ENCODE measurements at regions not wholly inside any gene's neighbourhood (a gene's known extent, or its start where the extent isn't known, plus 50 kb on each side); places are given as distances from the start of the nearest gene placed in this dataset.

- Histone ChIP-seq H3K27ac (ENCODE audit: low read depth, low read length) (no peak overlapping the region), H3K9ac (ENCODE audit: low read depth in 1 of 2, low read length in 2 of 2) (no peak overlapping the region), H3K9me3 (ENCODE audit: control insufficient read depth in 1 of 2, low read length in 2 of 2) (peaks cover 0 to 4% of the 10 kb centered on the region in 2 donors), H3K36me3 (ENCODE audit: control insufficient read depth in 1 of 2, insufficient read depth in 2 of 2, low read length in 2 of 2) (no peaks in the 10 kb centered on the region), H3K4me1 (ENCODE audit: control insufficient read depth in 1 of 2, insufficient read depth in 2 of 2, low read length in 2 of 2) (no peaks in the 10 kb centered on the region), H3K4me3 (ENCODE audit: low read depth in 1 of 2, low read length in 2 of 2) (no peak overlapping the region), H3K27me3 (ENCODE audit: control insufficient read depth in 1 of 2, insufficient read depth in 2 of 2, low read length in 2 of 2) (no peaks in the 10 kb centered on the region)
Observed at GRCh38 chr9:38263532-38263931, 129.0 kb upstream of the ALDH1B1 start.

GRCh38 chr9:38259519-38260218 is 132.8 kb upstream of the ALDH1B1 start:
- Histone ChIP-seq H3K36me3 (ENCODE audit: control insufficient read depth in 1 of 2, insufficient read depth in 2 of 2, low read length in 2 of 2) (no peaks in the 10 kb centered on the region), H3K4me3 (ENCODE audit: low read depth in 1 of 2, low read length in 2 of 2) (no peak overlapping the region), H3K4me1 (ENCODE audit: control insufficient read depth in 1 of 2, insufficient read depth in 2 of 2, low read length in 2 of 2) (no peaks in the 10 kb centered on the region), H3K27me3 (ENCODE audit: control insufficient read depth in 1 of 2, insufficient read depth in 2 of 2, low read length in 2 of 2) (no peaks in the 10 kb centered on the region), H3K9me3 (ENCODE audit: control insufficient read depth in 1 of 2, low read length in 2 of 2) (no peaks in the 10 kb centered on the region), H3K9ac (ENCODE audit: low read depth in 1 of 2, low read length in 2 of 2) (no peak overlapping the region), H3K27ac (ENCODE audit: low read depth, low read length) (no peak overlapping the region)

GRCh38 chr9:38259056-38259455 is 133.4 kb upstream of the ALDH1B1 start:
- H3K36me3 ChIP-seq (ENCODE audit: control insufficient read depth in 1 of 2, insufficient read depth in 2 of 2, low read length in 2 of 2) = no peaks in the 10 kb centered on the region
- H3K4me3 ChIP-seq (ENCODE audit: low read depth in 1 of 2, low read length in 2 of 2) = no peak overlapping the region
- H3K4me1 ChIP-seq (ENCODE audit: control insufficient read depth in 1 of 2, insufficient read depth in 2 of 2, low read length in 2 of 2) = no peaks in the 10 kb centered on the region

GRCh38 chr9:38257626-38258215 is 134.8 kb upstream of the ALDH1B1 start:
- H3K27me3 ChIP-seq (ENCODE audit: control insufficient read depth in 1 of 2, insufficient read depth in 2 of 2, low read length in 2 of 2) = no peaks in the 10 kb centered on the region
- no peak overlapping the region for H3K27ac ChIP-seq (ENCODE audit: low read depth, low read length)
- no peak overlapping the region for H3K4me3 ChIP-seq (ENCODE audit: low read depth in 1 of 2, low read length in 2 of 2)
- H3K9me3 ChIP-seq (ENCODE audit: control insufficient read depth in 1 of 2, low read length in 2 of 2) = no peaks in the 10 kb centered on the region
- no peaks in the 10 kb centered on the region for H3K4me1 ChIP-seq (ENCODE audit: control insufficient read depth in 1 of 2, insufficient read depth in 2 of 2, low read length in 2 of 2)
- no peaks in the 10 kb centered on the region for H3K36me3 ChIP-seq (ENCODE audit: control insufficient read depth in 1 of 2, insufficient read depth in 2 of 2, low read length in 2 of 2)
- no peak overlapping the region for H3K9ac ChIP-seq (ENCODE audit: low read depth in 1 of 2, low read length in 2 of 2)

More at GRCh38 chr9:38259056-38259455, 133.4 kb upstream of the ALDH1B1 start:
- no peaks in the 10 kb centered on the region for H3K9me3 ChIP-seq (ENCODE audit: control insufficient read depth in 1 of 2, low read length in 2 of 2)
- no peak overlapping the region for H3K27ac ChIP-seq (ENCODE audit: low read depth, low read length)
- H3K9ac ChIP-seq (ENCODE audit: low read depth in 1 of 2, low read length in 2 of 2) = no peak overlapping the region
- H3K27me3 ChIP-seq (ENCODE audit: control insufficient read depth in 1 of 2, insufficient read depth in 2 of 2, low read length in 2 of 2) = no peaks in the 10 kb centered on the region

- no peak overlapping the region for H3K4me3 ChIP-seq (ENCODE audit: low read depth in 1 of 2, low read length in 2 of 2)
- no peaks in the 10 kb centered on the region for H3K4me1 ChIP-seq (ENCODE audit: control insufficient read depth in 1 of 2, insufficient read depth in 2 of 2, low read length in 2 of 2)
- no peaks in the 10 kb centered on the region for H3K27me3 ChIP-seq (ENCODE audit: control insufficient read depth in 1 of 2, insufficient read depth in 2 of 2, low read length in 2 of 2)
- H3K36me3 ChIP-seq (ENCODE audit: control insufficient read depth in 1 of 2, insufficient read depth in 2 of 2, low read length in 2 of 2) = no peaks in the 10 kb centered on the region
- no peaks in the 10 kb centered on the region for H3K9me3 ChIP-seq (ENCODE audit: control insufficient read depth in 1 of 2, low read length in 2 of 2)
- H3K9ac ChIP-seq (ENCODE audit: low read depth in 1 of 2, low read length in 2 of 2) = no peak overlapping the region
- no peak overlapping the region for H3K27ac ChIP-seq (ENCODE audit: low read depth, low read length)
Observed at GRCh38 chr9:38256461-38256860, 136.0 kb upstream of the ALDH1B1 start.

GRCh38 chr9:38255599-38255998 is 136.9 kb upstream of the ALDH1B1 start:
- H3K27me3 ChIP-seq (ENCODE audit: control insufficient read depth in 1 of 2, insufficient read depth in 2 of 2, low read length in 2 of 2) = no peaks in the 10 kb centered on the region
- no peak overlapping the region for H3K27ac ChIP-seq (ENCODE audit: low read depth, low read length)
- no peaks in the 10 kb centered on the region for H3K36me3 ChIP-seq (ENCODE audit: control insufficient read depth in 1 of 2, insufficient read depth in 2 of 2, low read length in 2 of 2)
- H3K9me3 ChIP-seq (ENCODE audit: control insufficient read depth in 1 of 2, low read length in 2 of 2) = no peaks in the 10 kb centered on the region
- H3K9ac ChIP-seq (ENCODE audit: low read depth in 1 of 2, low read length in 2 of 2) = no peak overlapping the region
- no peaks in the 10 kb centered on the region for H3K4me1 ChIP-seq (ENCODE audit: control insufficient read depth in 1 of 2, insufficient read depth in 2 of 2, low read length in 2 of 2)
- no peak overlapping the region for H3K4me3 ChIP-seq (ENCODE audit: low read depth in 1 of 2, low read length in 2 of 2)

- Histone ChIP-seq H3K4me1 (ENCODE audit: control insufficient read depth in 1 of 2, insufficient read depth in 2 of 2, low read length in 2 of 2) (no peaks in the 10 kb centered on the region), H3K9me3 (ENCODE audit: control insufficient read depth in 1 of 2, low read length in 2 of 2) (no peaks in the 10 kb centered on the region), H3K4me3 (ENCODE audit: low read depth in 1 of 2, low read length in 2 of 2) (no peak overlapping the region), H3K27ac (ENCODE audit: low read depth, low read length) (no peak overlapping the region), H3K36me3 (ENCODE audit: control insufficient read depth in 1 of 2, insufficient read depth in 2 of 2, low read length in 2 of 2) (no peaks in the 10 kb centered on the region), H3K27me3 (ENCODE audit: control insufficient read depth in 1 of 2, insufficient read depth in 2 of 2, low read length in 2 of 2) (no peaks in the 10 kb centered on the region), H3K9ac (ENCODE audit: low read depth in 1 of 2, low read length in 2 of 2) (no peak overlapping the region)
Observed at GRCh38 chr9:38254756-38255155, 137.7 kb upstream of the ALDH1B1 start.

- no peak overlapping the region for H3K27ac ChIP-seq (ENCODE audit: low read depth, low read length)
- no peaks in the 10 kb centered on the region for H3K4me1 ChIP-seq (ENCODE audit: control insufficient read depth in 1 of 2, insufficient read depth in 2 of 2, low read length in 2 of 2)
- no peaks in the 10 kb centered on the region for H3K36me3 ChIP-seq (ENCODE audit: control insufficient read depth in 1 of 2, insufficient read depth in 2 of 2, low read length in 2 of 2)
- no peak overlapping the region for H3K4me3 ChIP-seq (ENCODE audit: low read depth in 1 of 2, low read length in 2 of 2)
- H3K27me3 ChIP-seq (ENCODE audit: control insufficient read depth in 1 of 2, insufficient read depth in 2 of 2, low read length in 2 of 2) = no peaks in the 10 kb centered on the region
- H3K9me3 ChIP-seq (ENCODE audit: control insufficient read depth in 1 of 2, low read length in 2 of 2) = no peaks in the 10 kb centered on the region
- H3K9ac ChIP-seq (ENCODE audit: low read depth in 1 of 2, low read length in 2 of 2) = no peak overlapping the region
Observed at GRCh38 chr9:38254151-38254550, 138.4 kb upstream of the ALDH1B1 start.

- Histone ChIP-seq H3K27me3 (ENCODE audit: control insufficient read depth in 1 of 2, insufficient read depth in 2 of 2, low read length in 2 of 2) (no peaks in the 10 kb centered on the region), H3K4me1 (ENCODE audit: control insufficient read depth in 1 of 2, insufficient read depth in 2 of 2, low read length in 2 of 2) (no peaks in the 10 kb centered on the region), H3K4me3 (ENCODE audit: low read depth in 1 of 2, low read length in 2 of 2) (no peak overlapping the region), H3K9ac (ENCODE audit: low read depth in 1 of 2, low read length in 2 of 2) (no peak overlapping the region), H3K9me3 (ENCODE audit: control insufficient read depth in 1 of 2, low read length in 2 of 2) (no peaks in the 10 kb centered on the region), H3K36me3 (ENCODE audit: control insufficient read depth in 1 of 2, insufficient read depth in 2 of 2, low read length in 2 of 2) (no peaks in the 10 kb centered on the region), H3K27ac (ENCODE audit: low read depth, low read length) (no peak overlapping the region)
Observed at GRCh38 chr9:38253200-38253599, 139.3 kb upstream of the ALDH1B1 start.

- Histone ChIP-seq H3K9me3 (ENCODE audit: control insufficient read depth in 1 of 2, low read length in 2 of 2) (no peaks in the 10 kb centered on the region), H3K36me3 (ENCODE audit: control insufficient read depth in 1 of 2, insufficient read depth in 2 of 2, low read length in 2 of 2) (no peaks in the 10 kb centered on the region), H3K4me1 (ENCODE audit: control insufficient read depth in 1 of 2, insufficient read depth in 2 of 2, low read length in 2 of 2) (no peaks in the 10 kb centered on the region), H3K27ac (ENCODE audit: low read depth, low read length) (no peak overlapping the region), H3K4me3 (ENCODE audit: low read depth in 1 of 2, low read length in 2 of 2) (no peak overlapping the region), H3K27me3 (ENCODE audit: control insufficient read depth in 1 of 2, insufficient read depth in 2 of 2, low read length in 2 of 2) (no peaks in the 10 kb centered on the region), H3K9ac (ENCODE audit: low read depth in 1 of 2, low read length in 2 of 2) (no peak overlapping the region)
Observed at GRCh38 chr9:38251036-38251860, 141.3 kb upstream of the ALDH1B1 start.

All from duodenal mucosa (tissue), 2 donors.